IPS-18a (cell line): ENCODE measurements at regions not wholly inside any gene's neighbourhood (a gene's known extent, or its start where the extent isn't known, plus 50 kb on each side); places are given as distances from the start of the nearest gene placed in this dataset.

Experiments
- H3K27ac ChIP-seq: one replicate; pipeline ENCODE4 v1.5.1; 2013; ENCODE audit warnings: low read length
- H3K27me3 ChIP-seq: one replicate; pipeline ENCODE4 v1.6.1; 2013; ENCODE audit warnings: mild to moderate bottlenecking, low read length; ENCODE audit not compliant: control insufficient read depth, insufficient read depth
- H3K36me3 ChIP-seq: one replicate; pipeline ENCODE4 v1.6.1; 2013; ENCODE audit warnings: low read depth, low read length; ENCODE audit not compliant: control insufficient read depth
- H3K4me1 ChIP-seq: one replicate; pipeline ENCODE4 v1.6.1; 2013; ENCODE audit warnings: low read depth, low read length; ENCODE audit not compliant: control insufficient read depth
- H3K4me3 ChIP-seq: one replicate; pipeline ENCODE4 v1.5.1; 2013; ENCODE audit warnings: low read length
- H3K9ac ChIP-seq: one replicate; pipeline ENCODE4 v1.6.1; 2013; ENCODE audit warnings: mild to moderate bottlenecking, low read length, moderate library complexity
- H3K9me3 ChIP-seq: one replicate; pipeline ENCODE4 v1.6.1; 2013; ENCODE audit warnings: low read depth, low read length; ENCODE audit not compliant: control insufficient read depth

GRCh38 chr2:66940080-66940479 lies 457.1 kb upstream of the ETAA1 start:
- no peaks in the 10 kb centered on the region for H3K27me3 ChIP-seq
- H3K9ac ChIP-seq: no peak overlapping the region
- H3K4me1 ChIP-seq: no peaks in the 10 kb centered on the region
- no peaks in the 10 kb centered on the region for H3K36me3 ChIP-seq
- no peaks in the 10 kb centered on the region for H3K9me3 ChIP-seq
- H3K4me3 ChIP-seq: no peak overlapping the region
- H3K27ac ChIP-seq: no peak overlapping the region

- H3K27me3 ChIP-seq: no peaks in the 10 kb centered on the region
- H3K9ac ChIP-seq: no peak overlapping the region
- H3K9me3 ChIP-seq: no peaks in the 10 kb centered on the region
- no peaks in the 10 kb centered on the region for H3K4me1 ChIP-seq
- H3K4me3 ChIP-seq: no peak overlapping the region
- H3K36me3 ChIP-seq: no peaks in the 10 kb centered on the region
- H3K27ac ChIP-seq: no peak overlapping the region
These were observed 448.9 kb upstream of the ETAA1 start for GRCh38 chr2:66948234-66948633.

GRCh38 chr2:66957198-66957597 lies 439.9 kb upstream of the ETAA1 start:
- Histone ChIP-seq H3K9me3 (no peaks in the 10 kb centered on the region), H3K27ac (no peak overlapping the region), H3K9ac (no peak overlapping the region), H3K4me3 (no peak overlapping the region), H3K27me3 (no peaks in the 10 kb centered on the region), H3K36me3 (no peaks in the 10 kb centered on the region), H3K4me1 (no peaks in the 10 kb centered on the region)

- peaks cover 1% of the 10 kb centered on the region for H3K4me1 ChIP-seq
- H3K9me3 ChIP-seq: no peaks in the 10 kb centered on the region
- no peak overlapping the region for H3K27ac ChIP-seq
- no peaks in the 10 kb centered on the region for H3K27me3 ChIP-seq
- H3K36me3 ChIP-seq: no peaks in the 10 kb centered on the region
- no peak overlapping the region for H3K4me3 ChIP-seq
- no peak overlapping the region for H3K9ac ChIP-seq
These were observed 439.5 kb upstream of the ETAA1 start for GRCh38 chr2:66957677-66958076.

GRCh38 chr2:66960161-66960560 lies 437.0 kb upstream of the ETAA1 start:
- no peaks in the 10 kb centered on the region for H3K36me3 ChIP-seq
- no peak overlapping the region for H3K9ac ChIP-seq
- no peaks in the 10 kb centered on the region for H3K9me3 ChIP-seq
- H3K4me1 ChIP-seq: peaks cover 4% of the 10 kb centered on the region
- no peak overlapping the region for H3K27ac ChIP-seq
- H3K4me3 ChIP-seq: no peak overlapping the region
- no peaks in the 10 kb centered on the region for H3K27me3 ChIP-seq

GRCh38 chr2:66962716-66963115 lies 434.4 kb upstream of the ETAA1 start:
- H3K27ac ChIP-seq: no peak overlapping the region
- H3K9me3 ChIP-seq: no peaks in the 10 kb centered on the region
- H3K4me3 ChIP-seq: no peak overlapping the region
- H3K9ac ChIP-seq: no peak overlapping the region
- H3K36me3 ChIP-seq: no peaks in the 10 kb centered on the region
- H3K27me3 ChIP-seq: no peaks in the 10 kb centered on the region
- peaks cover 4% of the 10 kb centered on the region for H3K4me1 ChIP-seq

- no peak overlapping the region for H3K9ac ChIP-seq
- H3K4me1 ChIP-seq: peaks cover 4% of the 10 kb centered on the region
- no peaks in the 10 kb centered on the region for H3K27me3 ChIP-seq
- H3K4me3 ChIP-seq: no peak overlapping the region
- H3K36me3 ChIP-seq: no peaks in the 10 kb centered on the region
- no peaks in the 10 kb centered on the region for H3K9me3 ChIP-seq
- no peak overlapping the region for H3K27ac ChIP-seq
These were observed 430.5 kb upstream of the ETAA1 start for GRCh38 chr2:66966631-66967030.

- H3K4me3 ChIP-seq: no peak overlapping the region
- H3K27me3 ChIP-seq: no peaks in the 10 kb centered on the region
- H3K36me3 ChIP-seq: no peaks in the 10 kb centered on the region
- H3K9me3 ChIP-seq: no peaks in the 10 kb centered on the region
- H3K4me1 ChIP-seq: no peaks in the 10 kb centered on the region
- H3K9ac ChIP-seq: no peak overlapping the region
- H3K27ac ChIP-seq: no peak overlapping the region
These were observed 428.2 kb upstream of the ETAA1 start for GRCh38 chr2:66968946-66969345.

GRCh38 chr2:66981074-66981473 lies 416.1 kb upstream of the ETAA1 start:
- no peaks in the 10 kb centered on the region for H3K4me1 ChIP-seq

GRCh38 chr2:66982766-66983165 lies 414.4 kb upstream of the ETAA1 start:
- Histone ChIP-seq H3K4me1 (no peaks in the 10 kb centered on the region), H3K27me3 (no peaks in the 10 kb centered on the region), H3K9ac (no peak overlapping the region), H3K36me3 (no peaks in the 10 kb centered on the region), H3K27ac (no peak overlapping the region), H3K4me3 (no peak overlapping the region), H3K9me3 (no peaks in the 10 kb centered on the region)

More at GRCh38 chr2:66981074-66981473, 416.1 kb upstream of the ETAA1 start:
- Histone ChIP-seq H3K36me3 (no peaks in the 10 kb centered on the region), H3K4me3 (no peak overlapping the region), H3K9me3 (no peaks in the 10 kb centered on the region), H3K9ac (no peak overlapping the region), H3K27ac (no peak overlapping the region), H3K27me3 (no peaks in the 10 kb centered on the region)

GRCh38 chr2:66984864-66985263 lies 412.3 kb upstream of the ETAA1 start:
- H3K4me1 ChIP-seq: no peaks in the 10 kb centered on the region
- H3K36me3 ChIP-seq: no peaks in the 10 kb centered on the region
- no peak overlapping the region for H3K4me3 ChIP-seq
- no peak overlapping the region for H3K27ac ChIP-seq
- H3K9ac ChIP-seq: no peak overlapping the region
- H3K9me3 ChIP-seq: no peaks in the 10 kb centered on the region
- H3K27me3 ChIP-seq: no peaks in the 10 kb centered on the region

- Histone ChIP-seq H3K9ac (no peak overlapping the region), H3K4me3 (no peak overlapping the region), H3K9me3 (no peaks in the 10 kb centered on the region), H3K4me1 (no peaks in the 10 kb centered on the region), H3K27me3 (no peaks in the 10 kb centered on the region), H3K27ac (no peak overlapping the region), H3K36me3 (no peaks in the 10 kb centered on the region)
These were observed 411.2 kb upstream of the ETAA1 start for GRCh38 chr2:66985906-66986305.
